ENCODE measurements at regions not wholly inside any gene's neighbourhood (a gene's known extent, or its start where the extent isn't known, plus 50 kb on each side); places are given as distances from the start of the nearest gene placed in this dataset.
"Not testable (repeated sequence)": the region's sequence is repeated elsewhere in the genome, so short reads cannot be mapped to it uniquely, and the experiment has no call there.

GRCh38 chr5:166172597-166172996 lies 2118.8 kb upstream of the WWC1 start:
- no peak for DNase-seq

GRCh38 chr5:166178411-166179080 lies 2112.9 kb upstream of the WWC1 start:
- no peak for DNase-seq

- DNase-seq = no peak
Observed at GRCh38 chr5:166185185-166185584, 2106.3 kb upstream of the WWC1 start.

DNA sequence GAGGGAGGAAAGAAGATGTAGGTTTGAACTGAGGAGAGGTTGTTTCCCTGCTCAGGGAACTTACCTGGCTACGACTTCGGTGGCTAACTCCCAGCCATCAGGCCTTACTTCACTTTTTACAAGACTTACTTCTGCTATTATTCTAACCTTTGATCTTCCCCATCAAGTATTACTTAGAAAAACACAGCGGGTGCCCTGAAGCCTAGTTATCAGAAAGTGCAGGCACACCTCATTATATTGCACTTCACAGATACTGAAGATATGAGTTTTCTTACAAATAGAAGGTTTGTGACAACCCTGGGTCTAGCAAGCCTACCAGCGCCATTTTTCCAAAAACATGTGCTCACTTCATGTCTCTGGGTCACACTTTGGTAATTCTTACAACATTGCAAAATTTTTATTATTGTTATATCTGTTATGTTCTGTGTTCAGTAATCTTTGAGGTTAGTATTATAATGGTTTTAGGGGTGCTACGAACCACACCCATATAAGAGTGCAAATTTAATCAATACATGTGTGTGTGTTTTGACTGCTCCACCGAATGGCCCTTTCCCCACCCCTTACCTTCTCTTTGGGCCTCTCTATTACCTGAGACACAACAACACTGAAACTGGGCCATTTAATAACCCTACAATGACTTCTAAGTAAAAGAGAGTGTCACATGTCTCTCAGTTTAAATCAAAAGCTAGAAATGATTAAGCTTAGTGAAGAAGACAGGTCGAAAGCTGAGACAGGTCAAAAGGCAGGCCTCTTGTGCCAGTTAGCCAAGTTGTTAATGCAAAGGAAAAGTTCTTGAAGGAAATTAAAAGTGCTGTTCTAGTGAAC lies 2102.7 kb upstream of the WWC1 start:
- no peak for DNase-seq

DNA sequence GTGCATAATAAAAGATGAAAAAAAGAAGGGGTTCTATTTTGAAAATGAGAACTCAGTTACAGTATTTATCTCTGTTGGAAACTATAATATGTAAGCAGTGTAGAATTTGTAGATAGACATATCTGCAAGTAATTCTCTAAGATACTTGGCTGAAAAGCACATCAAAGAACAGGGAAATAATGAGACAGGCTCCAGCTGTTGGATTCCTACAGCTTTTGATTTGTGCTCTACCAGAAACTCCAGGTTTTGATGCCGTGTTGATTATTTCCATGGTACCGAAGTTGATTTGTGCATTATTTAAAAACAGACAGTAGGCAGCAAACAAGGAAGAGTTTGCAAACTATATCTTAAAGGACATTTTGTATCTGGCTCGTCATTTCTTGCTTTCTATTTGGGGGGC lies 2098.7 kb upstream of the WWC1 start:
- DNase-seq = no peak

- DNase-seq = no peak
Observed at GRCh38 chr5:166195981-166196380, 2095.5 kb upstream of the WWC1 start.

GRCh38 chr5:166200532-166200931 lies 2090.9 kb upstream of the WWC1 start:
- DNase-seq = no peak

- no peak for DNase-seq
Observed at GRCh38 chr5:166211640-166212039, 2079.8 kb upstream of the WWC1 start.

GRCh38 chr5:166236327-166236726 lies 2055.1 kb upstream of the WWC1 start:
- no peak for DNase-seq

- no peak for DNase-seq
Observed at GRCh38 chr5:166240705-166241104, 2050.7 kb upstream of the WWC1 start.

- no peak for DNase-seq
Observed at GRCh38 chr5:166245556-166245955, 2045.9 kb upstream of the WWC1 start.

GRCh38 chr5:166251786-166252185 lies 2039.7 kb upstream of the WWC1 start:
- no peak for DNase-seq

- DNase-seq = no peak
Observed at GRCh38 chr5:166257661-166258060, 2033.8 kb upstream of the WWC1 start.

DNA sequence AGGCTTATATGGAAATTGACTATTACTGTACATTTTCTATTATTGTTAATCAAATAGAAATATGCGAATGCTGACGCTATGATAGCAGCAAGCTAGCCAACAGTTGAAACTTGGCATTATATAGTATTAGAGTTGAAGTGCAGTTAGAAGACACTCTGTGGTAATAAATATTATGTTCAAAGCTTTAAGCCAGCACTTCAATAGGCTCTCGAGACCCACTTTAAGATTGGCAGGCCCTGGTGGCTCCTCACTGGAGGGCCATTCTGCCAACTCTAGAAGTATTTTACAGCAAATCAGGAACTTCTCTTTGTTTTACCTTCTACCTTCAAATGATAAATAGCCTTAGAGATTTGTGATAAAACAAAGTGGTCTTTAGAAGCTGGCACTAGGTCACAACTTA lies 2029.0 kb upstream of the WWC1 start:
- DNase-seq = no peak

- DNase-seq = no peak
Observed at GRCh38 chr5:166267907-166268306, 2023.5 kb upstream of the WWC1 start.

DNA sequence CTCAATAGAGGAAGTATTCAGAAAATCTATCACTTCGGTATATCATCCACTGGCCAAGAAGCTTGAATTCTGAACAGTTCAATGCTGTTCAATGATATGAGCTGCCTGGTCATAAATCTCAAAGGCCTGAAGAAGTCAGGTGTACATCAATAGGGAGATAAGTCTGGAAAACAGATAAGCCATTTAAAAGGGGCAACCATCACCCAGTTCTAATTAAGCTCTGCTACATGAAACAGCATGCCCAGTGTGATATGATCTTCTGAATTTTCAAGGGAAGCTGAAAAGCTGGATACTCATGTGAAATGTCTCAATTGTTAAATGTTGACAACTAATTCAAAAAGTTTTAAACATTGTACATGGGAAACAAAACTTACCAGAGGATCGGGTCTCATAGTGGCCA lies 2020.7 kb upstream of the WWC1 start:
- no peak for DNase-seq

DNA sequence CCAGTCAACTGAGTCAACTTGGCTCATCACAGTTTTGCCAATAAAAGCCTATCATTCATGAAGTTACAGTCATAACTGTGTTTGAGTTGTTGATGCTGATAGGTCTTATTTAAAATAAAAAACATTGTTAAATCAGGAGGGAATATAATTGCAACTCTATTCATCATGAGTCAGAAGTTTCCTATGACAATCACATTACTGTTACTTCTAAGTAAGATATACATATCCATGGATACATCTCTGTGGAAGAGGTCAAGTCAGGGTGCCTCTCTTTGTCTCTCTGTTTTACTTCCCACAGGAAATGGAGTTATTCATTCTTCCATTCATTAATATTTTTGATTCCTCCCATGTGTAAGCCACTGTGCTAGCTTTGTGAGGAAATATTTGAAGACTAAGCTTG lies 2015.4 kb upstream of the WWC1 start:
- no peak for DNase-seq

DNA sequence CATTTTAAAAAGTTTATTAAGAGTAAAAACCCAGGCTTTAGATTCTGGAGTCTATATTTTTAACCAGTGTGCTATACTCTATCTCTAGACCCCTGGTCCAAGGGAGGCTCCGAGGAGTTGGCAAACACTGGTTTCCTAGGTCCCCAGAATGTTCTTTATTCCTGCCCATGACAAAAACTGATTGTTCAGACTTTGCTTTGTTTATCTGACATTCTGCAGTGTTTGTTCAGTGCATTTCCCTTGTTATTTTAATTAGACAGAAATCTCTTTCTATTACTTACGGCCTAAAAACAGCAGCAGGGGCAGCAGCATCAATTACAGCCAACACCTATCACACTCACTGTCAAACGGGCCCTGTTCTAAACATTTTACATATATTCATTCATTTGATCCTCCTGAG lies 2011.6 kb upstream of the WWC1 start:
- no peak for DNase-seq

DNA sequence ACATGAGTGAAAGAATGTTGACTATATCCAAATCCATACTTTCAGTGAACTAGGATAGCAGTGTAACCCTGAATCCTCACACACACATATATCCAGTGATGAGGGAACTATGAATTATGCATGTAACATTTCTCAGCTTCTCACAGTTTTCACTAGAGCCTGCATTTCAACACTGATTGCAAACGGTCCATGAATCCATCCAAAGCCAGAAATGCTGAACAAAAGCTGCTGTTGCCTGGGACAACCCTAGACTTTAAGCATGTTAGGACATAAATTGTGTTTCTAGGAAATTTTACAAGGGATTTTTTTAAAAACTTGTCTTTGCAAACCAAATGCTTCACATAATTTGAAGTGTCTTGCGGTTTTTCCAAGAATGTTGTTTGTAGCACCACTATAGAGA lies 2010.0 kb upstream of the WWC1 start:
- DNase-seq = peak; percentile 1

GRCh38 chr5:166282939-166283338 lies 2008.5 kb upstream of the WWC1 start:
- DNase-seq = no peak

DNA sequence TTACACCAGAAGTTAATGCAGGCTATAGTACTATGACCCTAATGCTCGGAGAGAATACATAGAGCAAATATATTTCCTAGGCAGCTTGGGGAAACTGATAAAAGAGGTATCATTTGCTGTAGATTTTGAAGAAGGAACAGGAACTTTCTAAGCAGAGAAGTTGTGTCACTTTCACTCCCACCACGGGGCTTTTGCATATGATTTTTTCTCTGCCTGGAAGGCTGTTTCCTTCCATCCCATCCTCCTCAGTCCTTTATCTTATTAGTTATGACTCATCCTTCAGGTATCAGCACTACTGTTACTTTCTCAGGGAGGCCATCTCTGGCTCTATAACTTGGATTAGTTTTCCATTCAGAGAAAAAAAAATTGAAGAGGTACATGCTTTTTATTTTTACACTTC lies 2006.1 kb upstream of the WWC1 start:
- DNase-seq = peak; percentile 0

GRCh38 chr5:166286832-166287231 lies 2004.6 kb upstream of the WWC1 start:
- no peak for DNase-seq

GRCh38 chr5:166287866-166288265 lies 2003.6 kb upstream of the WWC1 start:
- DNase-seq = no peak

GRCh38 chr5:166291800-166292199 lies 1999.6 kb upstream of the WWC1 start:
- DNase-seq = not testable (repeated sequence)

- DNase-seq = no peak
Observed at GRCh38 chr5:166293892-166294291, 1997.6 kb upstream of the WWC1 start.
